ENCODE measurements at regions not wholly inside any gene's neighbourhood (a gene's known extent, or its start where the extent isn't known, plus 50 kb on each side); places are given as distances from the start of the nearest gene placed in this dataset.

GRCh38 chr20:52275181-52275691 is 83.7 kb upstream of the ZFP64 start:
- Histone ChIP-seq H3F3A (ENCODE audit: insufficient read depth, low read length, poor library complexity, severe bottlenecking) (no peaks in the 10 kb centered on the region), H3K9me3 (ENCODE audit: low read length) (no peaks in the 10 kb centered on the region), H3K9me2 (ENCODE audit: insufficient read depth, low read length) (no peaks in the 10 kb centered on the region), H2AFZ (ENCODE audit: low read depth, low read length) (no peak overlapping the region), H3K9ac (ENCODE audit: low read length) (no peak overlapping the region), H3K4me3 (ENCODE audit: low read length) (no peak overlapping the region), H3K4me2 (ENCODE audit: low read length) (no peak overlapping the region), H3K27ac (ENCODE audit: low read length) (no peak overlapping the region), H4K20me1 (ENCODE audit: insufficient read depth) (no peaks in the 10 kb centered on the region), H3K36me3 (ENCODE audit: insufficient read depth, low read length) (no peaks in the 10 kb centered on the region), H3K27me3 (ENCODE audit: insufficient read depth, low read depth, low read length) (no peaks in the 10 kb centered on the region), H3K79me2 (replicated peaks; ENCODE audit: insufficient read depth, low read length) (no peaks in the 10 kb centered on the region)
- TF ChIP-seq EZH2 (IDR thresholded peaks at IDR 0.05; ENCODE audit: borderline replicate concordance, insufficient read depth, low read length, poor library complexity, severe bottlenecking): no peak
- TF ChIP-seq RAD21 (conservative IDR thresholded peaks at IDR 0.05): no peak
- TF ChIP-seq POLR2AphosphoS5 (IDR thresholded peaks at IDR 0.05): no peak
- TF ChIP-seq SMC3 (conservative IDR thresholded peaks at IDR 0.05; ENCODE audit: poor library complexity): no peak
- no peak for TF ChIP-seq TAF1 (IDR thresholded peaks at IDR 0.05; ENCODE audit: low read depth)

GRCh38 chr20:52270696-52271095 is 79.1 kb upstream of the ZFP64 start:
- H3K9me3 ChIP-seq (ENCODE audit: low read length): no peaks in the 10 kb centered on the region
- H3K79me2 ChIP-seq (replicated peaks; ENCODE audit: insufficient read depth, low read length): no peaks in the 10 kb centered on the region
- TF ChIP-seq REST (IDR thresholded peaks at IDR 0.05; ENCODE audit: borderline replicate concordance) (no peak), MXI1 (conservative IDR thresholded peaks at IDR 0.05; ENCODE audit: poor library complexity, severe bottlenecking) (no peak)
- H3K4me3 ChIP-seq (ENCODE audit: low read length): no peak overlapping the region
- no peak overlapping the region for H2AFZ ChIP-seq (ENCODE audit: low read depth, low read length)
- H3F3A ChIP-seq (ENCODE audit: insufficient read depth, low read length, poor library complexity, severe bottlenecking): no peaks in the 10 kb centered on the region
- H3K27ac ChIP-seq (ENCODE audit: low read length): no peak overlapping the region
- no peaks in the 10 kb centered on the region for H3K36me3 ChIP-seq (ENCODE audit: insufficient read depth, low read length)
- H3K9ac ChIP-seq (ENCODE audit: low read length): no peak overlapping the region
- H3K4me2 ChIP-seq (ENCODE audit: low read length): no peak overlapping the region
- no peaks in the 10 kb centered on the region for H3K9me2 ChIP-seq (ENCODE audit: insufficient read depth, low read length)
- H4K20me1 ChIP-seq (ENCODE audit: insufficient read depth): no peaks in the 10 kb centered on the region
- H3K27me3 ChIP-seq (ENCODE audit: insufficient read depth, low read depth, low read length): no peaks in the 10 kb centered on the region

DNA sequence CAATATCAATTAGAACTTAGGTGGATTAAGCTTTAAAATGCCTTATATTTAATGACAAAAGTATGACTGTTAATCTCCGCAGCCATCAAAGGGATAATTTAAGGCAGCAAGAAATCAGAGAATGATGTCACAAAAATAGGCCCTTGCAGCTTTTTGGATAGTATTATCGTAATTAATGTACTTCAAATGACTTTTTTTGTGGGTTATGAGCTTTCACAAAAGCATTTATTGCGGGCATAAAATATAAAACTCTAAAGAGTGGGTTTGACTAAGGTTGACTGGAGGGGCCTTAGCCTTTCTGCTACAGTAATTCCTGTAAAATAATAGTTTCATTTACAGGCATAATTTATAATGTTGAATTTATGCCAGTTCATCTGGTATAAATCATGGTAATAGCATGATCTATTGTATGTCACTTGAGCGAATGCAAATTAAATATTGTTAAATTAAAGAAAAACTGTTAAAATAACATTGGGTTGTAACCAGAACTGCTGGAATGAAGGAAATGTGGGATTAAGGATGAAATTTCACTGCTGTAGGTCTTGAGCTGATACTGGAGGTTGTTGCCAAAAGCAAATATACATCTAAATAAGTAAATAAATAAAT is 78.5 kb upstream of the ZFP64 start:
- H3K9ac ChIP-seq (ENCODE audit: low read length): no peak overlapping the region
- no peaks in the 10 kb centered on the region for H4K20me1 ChIP-seq (ENCODE audit: insufficient read depth)
- no peaks in the 10 kb centered on the region for H3K79me2 ChIP-seq (replicated peaks; ENCODE audit: insufficient read depth, low read length)
- no peak overlapping the region for H3K4me3 ChIP-seq (ENCODE audit: low read length)
- TF ChIP-seq REST (IDR thresholded peaks at IDR 0.05; ENCODE audit: borderline replicate concordance) (no peak), EP300 (conservative IDR thresholded peaks at IDR 0.05; ENCODE audit: poor library complexity, severe bottlenecking) (no peak), SMC3 (conservative IDR thresholded peaks at IDR 0.05; ENCODE audit: poor library complexity) (no peak), EZH2 (IDR thresholded peaks at IDR 0.05; ENCODE audit: borderline replicate concordance, insufficient read depth, low read length, poor library complexity, severe bottlenecking) (no peak), CTCF (IDR thresholded peaks at IDR 0.05; ENCODE audit: poor library complexity, severe bottlenecking) (no peak), TAF1 (IDR thresholded peaks at IDR 0.05; ENCODE audit: low read depth) (no peak), POLR2AphosphoS5 (IDR thresholded peaks at IDR 0.05) (no peak), RAD21 (conservative IDR thresholded peaks at IDR 0.05) (no peak), MXI1 (conservative IDR thresholded peaks at IDR 0.05; ENCODE audit: poor library complexity, severe bottlenecking) (no peak)
- H3K9me3 ChIP-seq (ENCODE audit: low read length): no peaks in the 10 kb centered on the region
- no peak overlapping the region for H3K27ac ChIP-seq (ENCODE audit: low read length)
- no peak overlapping the region for H2AFZ ChIP-seq (ENCODE audit: low read depth, low read length)
- H3K36me3 ChIP-seq (ENCODE audit: insufficient read depth, low read length): no peaks in the 10 kb centered on the region
- no peaks in the 10 kb centered on the region for H3K9me2 ChIP-seq (ENCODE audit: insufficient read depth, low read length)
- no peak overlapping the region for H3K4me2 ChIP-seq (ENCODE audit: low read length)
- H3K27me3 ChIP-seq (ENCODE audit: insufficient read depth, low read depth, low read length): no peaks in the 10 kb centered on the region
- H3F3A ChIP-seq (ENCODE audit: insufficient read depth, low read length, poor library complexity, severe bottlenecking): no peaks in the 10 kb centered on the region
